Loucy (cell line): ENCODE measurements at regions not wholly inside any gene's neighbourhood (a gene's known extent, or its start where the extent isn't known, plus 50 kb on each side); places are given as distances from the start of the nearest gene placed in this dataset.

Experiments
- CTCF ChIP-seq: fragments of 200-600 bp; sonication (generic); conservative IDR thresholded peaks from 2 replicates; pipeline ENCODE4 v1.5.1; 2014; ENCODE audit warnings: mild to moderate bottlenecking, antibody characterized with exemption, low read length
- EZH2phosphoT487 ChIP-seq: fragments of 200-600 bp; IDR thresholded peaks from 2 replicates; pipeline ENCODE4 v1.6.1; 2018; ENCODE audit warnings: antibody characterized with exemption, mild to moderate bottlenecking, moderate library complexity, borderline replicate concordance

- TF ChIP-seq CTCF, result no peak
- TF ChIP-seq EZH2phosphoT487, result no peak
These were observed 137.1 kb downstream of the PROX1 start for GRCh38 chr1:214124915-214125314.
